HG03108 (cell line): ENCODE measurements at regions not wholly inside any gene's neighbourhood (a gene's known extent, or its start where the extent isn't known, plus 50 kb on each side); places are given as distances from the start of the nearest gene placed in this dataset.
"Not testable (repeated sequence)": the region's sequence is repeated elsewhere in the genome, so short reads cannot be mapped to it uniquely, and the experiment has no call there.

Experiments used
- ATAC-seq: cut with Tn5 transposase; IDR thresholded peaks from one replicate; pipeline ENCODE4 v1.9.1; 2021; ENCODE audit warnings: moderate library complexity; ENCODE audit not compliant: unreplicated experiment

GRCh38 chr14:88929656-88930436, 105.4 kb downstream of the TTC8 start:
- no peak for ATAC-seq

GRCh38 chr14:88931321-88932110, 107.1 kb downstream of the TTC8 start:
- no peak for ATAC-seq

- no peak for ATAC-seq
Measured at GRCh38 chr14:88933191-88933590, 108.7 kb downstream of the TTC8 start.

- ATAC-seq, result no peak
Measured at GRCh38 chr14:88934351-88934806, 109.9 kb downstream of the TTC8 start.

- no peak for ATAC-seq
Measured at GRCh38 chr14:88935083-88935482, 110.6 kb downstream of the TTC8 start.

- ATAC-seq, result no peak
Measured at GRCh38 chr14:88937706-88938105, 113.3 kb downstream of the TTC8 start.

- no peak for ATAC-seq
Measured at GRCh38 chr14:88940671-88941070, 116.2 kb downstream of the TTC8 start.

GRCh38 chr14:88941414-88941813, 117.0 kb downstream of the TTC8 start:
- no peak for ATAC-seq

GRCh38 chr14:88947646-88948598, 123.5 kb downstream of the TTC8 start:
- ATAC-seq, result no peak

- no peak for ATAC-seq
Measured at GRCh38 chr14:88950069-88950468, 125.6 kb downstream of the TTC8 start.

- no peak for ATAC-seq
Measured at GRCh38 chr14:88951370-88951769, 126.9 kb downstream of the TTC8 start.

- ATAC-seq, result no peak
Measured at GRCh38 chr14:88952901-88953300, 128.4 kb downstream of the TTC8 start.

- ATAC-seq, result no peak
Measured at GRCh38 chr14:88955455-88955854, 131.0 kb downstream of the TTC8 start.

- ATAC-seq, result no peak
Measured at GRCh38 chr14:88960496-88960895, 136.0 kb downstream of the TTC8 start.

- ATAC-seq, result no peak
Measured at GRCh38 chr14:88961214-88961613, 136.8 kb downstream of the TTC8 start.

- no peak for ATAC-seq
Measured at GRCh38 chr14:88962356-88962755, 137.9 kb downstream of the TTC8 start.

- no peak for ATAC-seq
Measured at GRCh38 chr14:88967299-88967698, 142.8 kb downstream of the TTC8 start.

- no peak for ATAC-seq
Measured at GRCh38 chr14:88975043-88975830, 150.8 kb downstream of the TTC8 start.

GRCh38 chr14:88975926-88976325, 151.5 kb downstream of the TTC8 start:
- no peak for ATAC-seq

- ATAC-seq, result not testable (repeated sequence)
Measured at GRCh38 chr14:88980907-88981306, 156.5 kb downstream of the TTC8 start.
